Ectodermal cell (in vitro differentiated cells): ENCODE measurements at regions not wholly inside any gene's neighbourhood (a gene's known extent, or its start where the extent isn't known, plus 50 kb on each side); places are given as distances from the start of the nearest gene placed in this dataset.

Experiments
- H3K27ac ChIP-seq: 2 replicates; pipeline ENCODE4 v1.7.0; 2013; ENCODE audit warnings: mild to moderate bottlenecking, low read depth, low read length; ENCODE audit not compliant: insufficient read depth, poor library complexity, severe bottlenecking
- H3K27me3 ChIP-seq: 2 replicates; pipeline ENCODE4 v1.7.0; 2013; ENCODE audit warnings: mild to moderate bottlenecking, low read length; ENCODE audit not compliant: insufficient read depth, control insufficient read depth, poor library complexity, severe bottlenecking
- H3K36me3 ChIP-seq: one replicate; pipeline ENCODE4 v1.7.0; 2013; ENCODE audit warnings: low read length; ENCODE audit not compliant: control insufficient read depth, insufficient read depth
- H3K4me1 ChIP-seq: one replicate; pipeline ENCODE4 v1.7.0; 2013; ENCODE audit warnings: low read length; ENCODE audit not compliant: control insufficient read depth, insufficient read depth
- H3K4me3 ChIP-seq: 2 replicates; pipeline ENCODE4 v1.7.0; 2013; ENCODE audit warnings: low read depth, low read length, control low read depth; ENCODE audit not compliant: insufficient read depth
- H3K9me3 ChIP-seq: 2 replicates; pipeline ENCODE4 v1.7.0; 2013; ENCODE audit warnings: mild to moderate bottlenecking, low read length, moderate library complexity; ENCODE audit not compliant: control insufficient read depth
- WGBS, 2 experiments: methylation state at CpG; one replicate each; pipeline ENCODE4 v1.1.7; 2013; ENCODE audit warnings: missing lambda C conversion rate in 2 of 2; 5-methylcytosine and 5-hydroxymethylcytosine counted together

- WGBS, 2 experiments: 94 to 95% methylated on average over 23 of the region's 23 CpGs
- no peaks in the 10 kb centered on the region for H3K36me3 ChIP-seq
Measured at GRCh38 chr5:2179861-2180260, 297.1 kb upstream of the IRX4 start.

DNA sequence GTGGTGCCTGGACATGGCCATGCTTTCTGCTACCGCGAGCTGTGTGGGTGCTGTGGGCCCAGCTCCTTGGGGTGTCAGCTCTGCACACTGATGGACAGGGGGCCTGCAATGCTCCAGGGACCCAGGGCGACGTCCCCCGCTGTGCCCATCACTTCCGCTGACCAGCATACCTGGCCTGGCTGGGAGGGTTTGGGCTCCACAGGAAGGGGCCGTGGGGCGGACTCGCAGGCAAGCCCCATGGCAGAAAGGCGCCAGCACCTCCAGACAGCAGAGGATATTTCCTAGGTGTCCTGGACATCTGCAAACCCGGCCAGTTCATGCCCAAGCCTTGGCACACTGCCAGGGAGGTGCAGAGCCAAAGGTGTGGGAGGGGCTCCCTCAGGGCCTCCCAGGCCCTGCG lies 295.8 kb upstream of the IRX4 start:
- H3K4me3 ChIP-seq: no peak overlapping the region
- 94 to 97% methylated on average over 12 of the region's 12 CpGs for WGBS, 2 experiments
- no peaks in the 10 kb centered on the region for H3K27me3 ChIP-seq
- no peaks in the 10 kb centered on the region for H3K4me1 ChIP-seq
- H3K27ac ChIP-seq: no peak overlapping the region
- no peaks in the 10 kb centered on the region for H3K36me3 ChIP-seq
- H3K9me3 ChIP-seq: no peaks in the 10 kb centered on the region

More at GRCh38 chr5:2179861-2180260, 297.1 kb upstream of the IRX4 start:
- Histone ChIP-seq H3K4me3 (no peak overlapping the region), H3K27ac (no peak overlapping the region), H3K4me1 (no peaks in the 10 kb centered on the region), H3K27me3 (no peaks in the 10 kb centered on the region), H3K9me3 (no peaks in the 10 kb centered on the region)

DNA sequence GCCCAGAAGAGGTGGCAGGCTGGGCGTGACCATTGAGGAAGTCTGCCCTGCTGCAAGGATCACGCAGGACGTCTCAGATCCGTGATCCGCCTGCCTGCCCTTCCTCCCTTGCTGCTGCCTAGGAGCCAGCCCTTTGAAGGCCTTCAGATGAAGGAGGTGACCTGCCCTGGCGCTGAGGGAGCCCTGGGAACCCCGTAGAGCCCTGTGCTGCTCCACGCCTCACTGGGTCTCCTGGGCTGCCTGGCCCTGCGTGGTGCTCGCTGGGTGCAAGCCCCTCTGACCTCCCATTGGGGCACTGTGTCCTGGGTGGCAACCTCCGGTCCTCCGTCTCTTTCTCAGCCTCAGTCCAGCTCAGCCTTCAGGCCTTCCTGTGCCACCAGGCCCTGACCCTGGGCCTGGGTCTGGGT lies 295.3 kb upstream of the IRX4 start:
- WGBS, 2 experiments: 93% methylated on average over 12 of the region's 12 CpGs
- H3K27ac ChIP-seq: no peak overlapping the region
- no peak overlapping the region for H3K4me3 ChIP-seq
- H3K4me1 ChIP-seq: no peaks in the 10 kb centered on the region
- no peaks in the 10 kb centered on the region for H3K27me3 ChIP-seq
- H3K9me3 ChIP-seq: no peaks in the 10 kb centered on the region
- no peaks in the 10 kb centered on the region for H3K36me3 ChIP-seq

DNA sequence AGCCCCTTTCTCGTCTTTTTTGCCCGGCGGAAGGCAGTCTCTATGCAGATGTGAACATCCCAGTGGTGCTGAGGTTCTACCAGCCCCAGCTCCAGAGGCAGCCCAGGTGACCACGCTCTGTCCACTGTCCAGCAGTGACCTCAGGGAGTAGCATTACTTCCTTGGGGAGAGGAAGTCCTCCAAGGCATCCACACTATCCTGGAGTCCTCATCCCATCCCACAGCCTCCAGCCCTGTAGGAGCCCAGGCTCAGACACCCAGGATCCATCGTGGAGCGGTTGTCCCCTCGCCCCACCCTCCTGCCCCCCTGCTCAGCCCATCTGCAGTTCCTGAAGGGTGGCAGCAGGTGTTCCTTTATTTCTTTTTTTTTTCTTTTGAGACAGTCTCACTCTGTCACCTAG lies 294.5 kb upstream of the IRX4 start:
- H3K27me3 ChIP-seq: no peaks in the 10 kb centered on the region
- no peak overlapping the region for H3K4me3 ChIP-seq
- WGBS, 2 experiments: 92 to 94% methylated on average over 7 of the region's 7 CpGs
- H3K4me1 ChIP-seq: no peaks in the 10 kb centered on the region
- no peaks in the 10 kb centered on the region for H3K36me3 ChIP-seq
- no peak overlapping the region for H3K27ac ChIP-seq
- H3K9me3 ChIP-seq: no peaks in the 10 kb centered on the region

- 81 to 82% methylated on average over 1 of the region's 1 CpG for WGBS, 2 experiments
- Histone ChIP-seq H3K4me1 (no peaks in the 10 kb centered on the region), H3K9me3 (no peaks in the 10 kb centered on the region), H3K4me3 (no peak overlapping the region), H3K27me3 (no peaks in the 10 kb centered on the region), H3K27ac (no peak overlapping the region), H3K36me3 (no peaks in the 10 kb centered on the region)
Measured at GRCh38 chr5:2176581-2176980, 293.9 kb upstream of the IRX4 start.

GRCh38 chr5:2175842-2176404 lies 293.2 kb upstream of the IRX4 start:
- no peaks in the 10 kb centered on the region for H3K27me3 ChIP-seq
- no peaks in the 10 kb centered on the region for H3K9me3 ChIP-seq
- 91 to 96% methylated on average over 29 of the region's 29 CpGs for WGBS, 2 experiments
- no peak overlapping the region for H3K27ac ChIP-seq
- H3K4me1 ChIP-seq: peaks cover 4% of the 10 kb centered on the region
- H3K36me3 ChIP-seq: no peaks in the 10 kb centered on the region
- H3K4me3 ChIP-seq: no peak overlapping the region

GRCh38 chr5:2175041-2175440 lies 292.3 kb upstream of the IRX4 start:
- Histone ChIP-seq H3K27ac (no peak overlapping the region), H3K36me3 (no peaks in the 10 kb centered on the region), H3K9me3 (no peaks in the 10 kb centered on the region), H3K27me3 (no peaks in the 10 kb centered on the region), H3K4me1 (peaks cover 13% of the 10 kb centered on the region), H3K4me3 (no peak overlapping the region)
- WGBS, 2 experiments: 88 to 93% methylated on average over 14 of the region's 14 CpGs

- Histone ChIP-seq H3K36me3 (no peaks in the 10 kb centered on the region), H3K4me1 (peaks cover 15% of the 10 kb centered on the region), H3K27ac (no peak overlapping the region), H3K27me3 (no peaks in the 10 kb centered on the region), H3K9me3 (no peaks in the 10 kb centered on the region), H3K4me3 (no peak overlapping the region)
- 94 to 95% methylated on average over 9 to 10 of the region's 10 CpGs for WGBS, 2 experiments
Measured at GRCh38 chr5:2174538-2174937, 291.8 kb upstream of the IRX4 start.

DNA sequence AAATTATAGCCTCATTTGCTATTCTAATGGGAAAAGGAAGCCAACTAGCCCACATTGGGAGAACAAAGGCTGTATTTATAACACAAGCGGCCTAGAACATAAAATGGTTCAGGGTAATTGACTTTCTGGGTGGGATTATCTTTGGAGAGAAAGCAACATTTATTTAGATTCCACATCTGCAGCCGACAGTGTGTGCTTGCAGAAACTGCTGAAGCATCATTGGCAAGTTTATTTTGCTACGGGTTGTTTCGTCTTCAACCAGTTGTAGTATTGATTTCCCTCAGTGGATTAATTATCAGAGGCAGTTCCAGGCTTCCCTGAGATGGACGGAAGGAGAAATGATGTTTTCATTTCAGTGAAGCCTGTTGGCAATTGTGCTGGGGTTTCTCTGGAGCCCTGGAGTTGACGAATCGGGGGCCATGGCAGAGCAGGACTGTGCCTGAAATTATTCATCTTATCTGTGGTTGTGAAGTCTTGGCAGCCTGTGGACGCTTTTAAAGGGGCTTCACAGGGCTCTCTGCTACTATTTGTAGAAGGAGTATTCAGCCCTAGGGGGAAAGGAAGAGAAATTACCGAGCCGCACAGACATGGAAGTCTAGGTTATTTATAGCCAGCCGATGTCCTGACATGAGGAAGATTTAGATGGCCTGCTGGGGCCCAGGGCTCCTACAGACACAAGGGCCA lies 290.6 kb upstream of the IRX4 start:
- Histone ChIP-seq H3K36me3 (no peaks in the 10 kb centered on the region), H3K4me1 (peaks cover 15% of the 10 kb centered on the region), H3K27me3 (no peaks in the 10 kb centered on the region), H3K27ac (no peak overlapping the region), H3K4me3 (no peak overlapping the region), H3K9me3 (no peaks in the 10 kb centered on the region)
- WGBS, 2 experiments: 85 to 88% methylated on average over 11 of the region's 11 CpGs

DNA sequence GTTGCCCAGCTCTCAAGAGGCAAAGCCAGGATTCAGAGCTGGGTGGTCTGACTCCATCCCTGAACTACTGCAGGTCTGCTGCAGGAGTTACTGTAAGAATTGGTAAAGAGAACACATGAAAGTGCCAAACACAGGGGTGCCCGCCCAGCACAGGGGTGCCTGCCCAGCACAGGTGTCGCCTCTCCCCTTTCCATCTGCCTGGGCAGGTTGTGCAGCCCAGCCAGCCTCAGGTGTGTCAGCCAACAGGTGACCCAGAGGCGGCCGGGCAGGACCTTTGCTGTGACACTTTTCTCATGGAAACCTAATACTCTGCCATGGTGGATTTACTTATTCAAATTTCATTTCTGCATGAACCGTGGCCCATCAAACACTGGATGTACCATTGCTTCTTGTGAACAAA lies 289.7 kb upstream of the IRX4 start:
- peaks cover 15% of the 10 kb centered on the region for H3K4me1 ChIP-seq
- H3K4me3 ChIP-seq: no peak overlapping the region
- H3K27ac ChIP-seq: no peak overlapping the region
- H3K27me3 ChIP-seq: no peaks in the 10 kb centered on the region
- H3K9me3 ChIP-seq: no peaks in the 10 kb centered on the region
- no peaks in the 10 kb centered on the region for H3K36me3 ChIP-seq
- WGBS, 2 experiments: 95 to 97% methylated on average over 5 of the region's 5 CpGs
